ENCODE measurements at regions not wholly inside any gene's neighbourhood (a gene's known extent, or its start where the extent isn't known, plus 50 kb on each side); places are given as distances from the start of the nearest gene placed in this dataset.

GRCh38 chr5:135103575-135103853, 69.5 kb upstream of the PITX1 start:
- Histone ChIP-seq H3K4me3 (ENCODE audit: low read depth, low read length) (no peak overlapping the region), H3K36me3 (no peaks in the 10 kb centered on the region), H3K27me3 (no peaks in the 10 kb centered on the region), H3K4me1 (no peaks in the 10 kb centered on the region), H3K9me3 (no peaks in the 10 kb centered on the region)
- TF ChIP-seq CTCF (IDR thresholded peaks at IDR 0.05; ENCODE audit: low read depth, low read length) = no peak
- no peak for DNase-seq

GRCh38 chr5:135102716-135103574, 68.9 kb upstream of the PITX1 start:
- no peaks in the 10 kb centered on the region for H3K36me3 ChIP-seq
- DNase-seq = no peak
- no peaks in the 10 kb centered on the region for H3K27me3 ChIP-seq
- H3K4me1 ChIP-seq = no peaks in the 10 kb centered on the region
- TF ChIP-seq CTCF (IDR thresholded peaks at IDR 0.05; ENCODE audit: low read depth, low read length) = no peak
- H3K4me3 ChIP-seq (ENCODE audit: low read depth, low read length) = no peak overlapping the region
- H3K9me3 ChIP-seq = no peaks in the 10 kb centered on the region

GRCh38 chr5:135100431-135100830, 66.4 kb upstream of the PITX1 start:
- TF ChIP-seq CTCF (IDR thresholded peaks at IDR 0.05; ENCODE audit: low read depth, low read length) = no peak

GRCh38 chr5:135100011-135100410, 66.0 kb upstream of the PITX1 start:
- Histone ChIP-seq H3K36me3 (no peaks in the 10 kb centered on the region), H3K27me3 (no peaks in the 10 kb centered on the region), H3K4me3 (ENCODE audit: low read depth, low read length) (no peak overlapping the region), H3K4me1 (no peaks in the 10 kb centered on the region), H3K9me3 (no peaks in the 10 kb centered on the region)
- TF ChIP-seq CTCF (IDR thresholded peaks at IDR 0.05; ENCODE audit: low read depth, low read length) = no peak
- no peak for DNase-seq

More at GRCh38 chr5:135100431-135100830, 66.4 kb upstream of the PITX1 start:
- Histone ChIP-seq H3K27me3 (no peaks in the 10 kb centered on the region), H3K4me3 (ENCODE audit: low read depth, low read length) (no peak overlapping the region), H3K36me3 (no peaks in the 10 kb centered on the region), H3K4me1 (no peaks in the 10 kb centered on the region), H3K9me3 (no peaks in the 10 kb centered on the region)
- DNase-seq = no peak

DNA sequence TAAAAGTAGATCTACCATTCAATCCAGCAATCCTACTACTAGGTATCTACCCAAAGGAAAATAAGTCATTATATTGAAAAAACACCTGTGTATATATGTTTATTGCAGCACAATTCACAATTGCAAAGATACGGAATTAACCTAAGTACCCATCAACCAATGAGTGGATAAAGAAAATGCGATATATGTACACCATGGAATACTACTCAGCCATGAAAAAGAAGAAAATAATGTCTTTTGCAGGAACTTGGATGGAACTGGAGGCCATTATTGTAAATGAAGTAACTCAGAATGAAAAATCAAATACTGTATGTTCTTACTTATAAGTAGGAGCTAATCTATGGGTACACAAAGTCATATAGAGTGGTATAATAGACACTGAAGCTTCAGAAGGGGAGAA, 63.4 kb upstream of the PITX1 start:
- H3K4me1 ChIP-seq = no peaks in the 10 kb centered on the region
- DNase-seq = no peak
- TF ChIP-seq CTCF (IDR thresholded peaks at IDR 0.05; ENCODE audit: low read depth, low read length) = no peak

GRCh38 chr5:135095871-135096270, 61.8 kb upstream of the PITX1 start:
- Histone ChIP-seq H3K4me1 (no peaks in the 10 kb centered on the region), H3K9me3 (no peaks in the 10 kb centered on the region), H3K4me3 (ENCODE audit: low read depth, low read length) (no peak overlapping the region), H3K27me3 (no peaks in the 10 kb centered on the region), H3K36me3 (no peaks in the 10 kb centered on the region)
- DNase-seq = no peak
- no peak for TF ChIP-seq CTCF (IDR thresholded peaks at IDR 0.05; ENCODE audit: low read depth, low read length)

More for the DNA sequence above, 63.4 kb upstream of the PITX1 start:
- H3K4me3 ChIP-seq (ENCODE audit: low read depth, low read length) = no peak overlapping the region
- H3K9me3 ChIP-seq = no peaks in the 10 kb centered on the region
- no peaks in the 10 kb centered on the region for H3K27me3 ChIP-seq
- no peaks in the 10 kb centered on the region for H3K36me3 ChIP-seq
